ENCODE measurements at regions not wholly inside any gene's neighbourhood (a gene's known extent, or its start where the extent isn't known, plus 50 kb on each side); places are given as distances from the start of the nearest gene placed in this dataset.

DNA sequence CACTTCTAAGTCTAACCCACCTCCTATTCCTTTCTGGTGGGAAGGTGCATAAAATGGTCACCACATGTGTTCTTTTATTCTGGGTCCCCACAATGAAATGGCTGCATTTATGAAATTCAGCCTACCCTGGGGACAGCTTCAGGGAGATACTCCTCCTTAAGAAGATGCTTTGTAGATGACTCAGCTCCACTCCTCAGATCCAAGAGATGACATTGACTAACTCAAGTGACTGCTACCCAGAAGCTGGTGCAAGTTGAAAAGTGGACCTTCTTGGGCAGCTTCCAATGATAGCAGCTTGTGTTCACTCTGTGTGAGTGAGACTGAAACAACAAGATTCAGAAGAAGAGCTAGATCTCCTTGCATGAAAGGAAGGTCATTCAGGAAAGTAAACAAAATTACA, 113.4 kb downstream of the SCP2D1 start:
- no peak for TF ChIP-seq CTCF (IDR thresholded peaks at IDR 0.05)
- TF ChIP-seq POLR2A (IDR thresholded peaks at IDR 0.05), result no peak

Measured in adrenal gland (tissue), 5 donors.